GM23338 (cell line): ENCODE measurements at regions not wholly inside any gene's neighbourhood (a gene's known extent, or its start where the extent isn't known, plus 50 kb on each side); places are given as distances from the start of the nearest gene placed in this dataset.

ENCODE experiments used
- ATAC-seq: fragments of 200-7000 bp; cut with Tn5 transposase; 3 replicates; pipeline ENCODE4 v1.9.1; 2020
- DNase-seq: peaks from one replicate; pipeline ENCODE4 v3.0.0-alpha.2; 2015; ENCODE audit warnings: low spot score
- H2AFZ ChIP-seq: fragments of 200-600 bp; sonication (generic); 2 replicates; pipeline ENCODE4 v1.8.0; 2016; ENCODE audit warnings: antibody characterized with exemption, mild to moderate bottlenecking, moderate library complexity
- H3F3A ChIP-seq: fragments of 200-600 bp; sonication (generic); replicated peaks from 2 replicates; pipeline ENCODE4 v1.8.0; 2017; ENCODE audit warnings: antibody characterized with exemption, mixed run types, low read depth
- H3K27ac ChIP-seq: fragments of 200-600 bp; sonication (generic); 2 replicates; pipeline ENCODE4 v1.6.1; 2016; ENCODE audit warnings: low read depth
- H3K27me3 ChIP-seq: fragments of 200-600 bp; sonication (generic); 2 replicates; pipeline ENCODE4 v1.8.0; 2016; ENCODE audit warnings: mild to moderate bottlenecking, mixed run types, moderate library complexity; ENCODE audit not compliant: insufficient read depth
- H3K36me3 ChIP-seq: fragments of 200-600 bp; sonication (generic); 2 replicates; pipeline ENCODE4 v1.8.0; 2016; ENCODE audit warnings: mild to moderate bottlenecking; ENCODE audit not compliant: insufficient read depth
- H3K4me1 ChIP-seq: fragments of 200-600 bp; sonication (generic); 2 replicates; pipeline ENCODE4 v1.8.0; 2016; ENCODE audit warnings: mild to moderate bottlenecking, moderate library complexity; ENCODE audit not compliant: insufficient read depth
- H3K4me2 ChIP-seq: fragments of 200-600 bp; sonication (generic); 2 replicates; pipeline ENCODE4 v1.7.1; 2017; ENCODE audit warnings: mixed run types
- H3K4me3 ChIP-seq: fragments of 200-600 bp; sonication (generic); 2 replicates; pipeline ENCODE4 v1.6.1; 2016; ENCODE audit warnings: mixed run types
- H3K79me2 ChIP-seq: fragments of 200-600 bp; sonication (generic); replicated peaks from 2 replicates; pipeline ENCODE4 v1.8.0; 2017; ENCODE audit warnings: mild to moderate bottlenecking; ENCODE audit not compliant: insufficient read depth
- H3K9me2 ChIP-seq: fragments of 200-600 bp; sonication (generic); 2 replicates; pipeline ENCODE4 v1.8.0; 2017; ENCODE audit not compliant: insufficient read depth
- H4K20me1 ChIP-seq: fragments of 200-600 bp; sonication (generic); replicated peaks from 2 replicates; pipeline ENCODE4 v1.8.0; 2017; ENCODE audit warnings: mild to moderate bottlenecking; ENCODE audit not compliant: insufficient read depth
- H3K27ac Mint-ChIP-seq: 2 replicates; pipeline ENCODE4 v1.8.0; 2020; ENCODE audit warnings: inconsistent platforms, mild to moderate bottlenecking, moderate library complexity, mixed read lengths
- H3K27me3 Mint-ChIP-seq: 3 replicates; pipeline ENCODE4 v1.8.0; 2022; ENCODE audit warnings: low read depth, mild to moderate bottlenecking, moderate library complexity, mixed read lengths, inconsistent platforms; ENCODE audit not compliant: insufficient read depth, poor library complexity
- H3K36me3 Mint-ChIP-seq: 3 replicates; pipeline ENCODE4 v1.8.0; 2021; ENCODE audit warnings: low read depth, mild to moderate bottlenecking, inconsistent platforms, moderate library complexity, mixed read lengths
- H3K4me1 Mint-ChIP-seq: 3 replicates; pipeline ENCODE4 v1.8.0; 2020; ENCODE audit warnings: mild to moderate bottlenecking, inconsistent platforms, mixed read lengths
- H3K4me3 Mint-ChIP-seq: 3 replicates; pipeline ENCODE4 v1.8.0; 2021; ENCODE audit warnings: moderate library complexity, mild to moderate bottlenecking, inconsistent platforms, mixed read lengths
- H3K9me3 Mint-ChIP-seq: 3 replicates; pipeline ENCODE4 v1.8.0; 2020; ENCODE audit warnings: moderate library complexity, mild to moderate bottlenecking, inconsistent platforms, mixed read lengths
- EZH2 ChIP-seq: fragments of 200-600 bp; sonication (generic); IDR thresholded peaks from one replicate; pipeline ENCODE4 v1.8.0; 2017; ENCODE audit warnings: antibody characterized with exemption, mild to moderate bottlenecking, low read depth; ENCODE audit not compliant: unreplicated experiment
- JUNB ChIP-seq: IDR thresholded peaks from one replicate; pipeline ENCODE4 v1.6.1; 2016; ENCODE audit warnings: antibody characterized with exemption; ENCODE audit not compliant: unreplicated experiment
- STAT1 ChIP-seq: IDR thresholded peaks from one replicate; pipeline ENCODE4 v1.6.1; 2016; ENCODE audit warnings: antibody characterized with exemption; ENCODE audit not compliant: unreplicated experiment
- ZNF114 ChIP-seq: fragments of 250-450 bp; sonication (Bioruptor Pico); IDR thresholded peaks from 2 replicates; pipeline ENCODE4 v1.5.0; 2020; ENCODE audit warnings: mild to moderate bottlenecking, moderate library complexity
- ZNF331 ChIP-seq: fragments of 250-450 bp; sonication (Bioruptor Pico); IDR thresholded peaks from 2 replicates; pipeline ENCODE4 v1.5.0; 2020; ENCODE audit warnings: low read depth, mild to moderate bottlenecking, moderate library complexity
- ZNF462 ChIP-seq: fragments of 250-450 bp; sonication (Bioruptor Pico); IDR thresholded peaks from 2 replicates; pipeline ENCODE4 v1.5.0; 2020; ENCODE audit warnings: mild to moderate bottlenecking, moderate library complexity
- TF ChIP-seq, protein P1 (sequence below): IDR thresholded peaks from one replicate; pipeline ENCODE4 v1.6.1; 2018; ENCODE audit warnings: antibody characterized with exemption; ENCODE audit not compliant: unreplicated experiment

DNA sequence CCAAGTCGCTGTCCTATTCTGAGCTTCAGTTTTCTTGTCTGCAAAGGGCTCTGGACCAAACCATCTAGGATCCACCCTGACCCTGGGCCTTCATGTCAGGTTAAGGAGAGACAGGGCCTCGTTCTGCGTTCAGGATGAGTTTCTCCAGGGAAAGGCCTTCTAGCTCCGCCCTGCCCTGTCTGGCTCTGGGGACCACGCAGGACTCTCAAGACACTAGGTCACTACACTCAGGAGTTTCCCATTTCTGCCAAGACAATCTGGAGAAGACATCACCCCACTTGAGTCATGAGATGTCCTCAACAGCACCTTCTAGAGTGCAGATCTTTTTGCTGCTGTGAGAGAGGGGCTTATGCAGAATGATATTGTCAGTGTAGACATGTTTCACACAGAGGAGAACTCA, 53.2 kb upstream of the KCNMB1 start (continued):
- TF ChIP-seq ZNF462 (CRISPR knock-in tag) = no peak
- TF ChIP-seq ZNF331 = no peak
- TF ChIP-seq JUNB = no peak
- no peak for TF ChIP-seq STAT1
- TF ChIP-seq, protein P1, sequence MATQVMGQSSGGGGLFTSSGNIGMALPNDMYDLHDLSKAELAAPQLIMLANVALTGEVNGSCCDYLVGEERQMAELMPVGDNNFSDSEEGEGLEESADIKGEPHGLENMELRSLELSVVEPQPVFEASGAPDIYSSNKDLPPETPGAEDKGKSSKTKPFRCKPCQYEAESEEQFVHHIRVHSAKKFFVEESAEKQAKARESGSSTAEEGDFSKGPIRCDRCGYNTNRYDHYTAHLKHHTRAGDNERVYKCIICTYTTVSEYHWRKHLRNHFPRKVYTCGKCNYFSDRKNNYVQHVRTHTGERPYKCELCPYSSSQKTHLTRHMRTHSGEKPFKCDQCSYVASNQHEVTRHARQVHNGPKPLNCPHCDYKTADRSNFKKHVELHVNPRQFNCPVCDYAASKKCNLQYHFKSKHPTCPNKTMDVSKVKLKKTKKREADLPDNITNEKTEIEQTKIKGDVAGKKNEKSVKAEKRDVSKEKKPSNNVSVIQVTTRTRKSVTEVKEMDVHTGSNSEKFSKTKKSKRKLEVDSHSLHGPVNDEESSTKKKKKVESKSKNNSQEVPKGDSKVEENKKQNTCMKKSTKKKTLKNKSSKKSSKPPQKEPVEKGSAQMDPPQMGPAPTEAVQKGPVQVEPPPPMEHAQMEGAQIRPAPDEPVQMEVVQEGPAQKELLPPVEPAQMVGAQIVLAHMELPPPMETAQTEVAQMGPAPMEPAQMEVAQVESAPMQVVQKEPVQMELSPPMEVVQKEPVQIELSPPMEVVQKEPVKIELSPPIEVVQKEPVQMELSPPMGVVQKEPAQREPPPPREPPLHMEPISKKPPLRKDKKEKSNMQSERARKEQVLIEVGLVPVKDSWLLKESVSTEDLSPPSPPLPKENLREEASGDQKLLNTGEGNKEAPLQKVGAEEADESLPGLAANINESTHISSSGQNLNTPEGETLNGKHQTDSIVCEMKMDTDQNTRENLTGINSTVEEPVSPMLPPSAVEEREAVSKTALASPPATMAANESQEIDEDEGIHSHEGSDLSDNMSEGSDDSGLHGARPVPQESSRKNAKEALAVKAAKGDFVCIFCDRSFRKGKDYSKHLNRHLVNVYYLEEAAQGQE = no peak
- TF ChIP-seq ZNF114 (CRISPR knock-in tag) = no peak
- TF ChIP-seq EZH2 = no peak

DNA sequence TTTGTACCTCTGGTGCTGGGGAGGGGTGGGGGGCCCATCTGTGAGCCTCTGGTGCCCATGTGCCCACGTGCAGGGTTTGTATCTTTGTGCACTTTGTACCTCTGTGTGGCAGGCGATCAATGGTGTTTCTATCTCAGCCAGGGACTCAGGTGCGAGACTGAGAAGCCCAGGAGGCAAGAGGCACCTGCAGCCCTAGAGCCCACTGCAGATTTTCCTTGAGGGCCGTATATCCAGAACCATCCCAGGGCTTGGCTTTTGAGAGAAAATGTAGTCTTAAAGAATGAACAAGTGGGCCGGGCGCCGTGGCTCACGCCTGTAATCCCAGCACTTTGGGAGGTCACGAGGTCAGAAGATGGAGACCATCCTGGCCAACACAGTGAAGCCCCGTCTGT, 52.2 kb upstream of the KCNMB1 start:
- ATAC-seq (no peak), DNase-seq (no peak)
- Mint-ChIP-seq H3K4me1 (peaks cover 27% of the 10 kb centered on the region), H3K27ac (no peak overlapping the region), H3K36me3 (no peaks in the 10 kb centered on the region; the same call in 2 of the 3 replicates), H3K27me3 (peaks cover 6% of the 10 kb centered on the region), H3K9me3 (no peaks in the 10 kb centered on the region), H3K4me3 (no peak overlapping the region)
- no peaks in the 10 kb centered on the region for H4K20me1 ChIP-seq
- no peak overlapping the region for H3K4me2 ChIP-seq
- no peaks in the 10 kb centered on the region for H3K9me2 ChIP-seq
- H3K36me3 ChIP-seq = no peaks in the 10 kb centered on the region
- H3K79me2 ChIP-seq = no peaks in the 10 kb centered on the region
- H3K27me3 ChIP-seq = no peaks in the 10 kb centered on the region
- H3K4me3 ChIP-seq = no peak overlapping the region
- H2AFZ ChIP-seq = no peak overlapping the region
- H3K4me1 ChIP-seq = peaks cover 7% of the 10 kb centered on the region; the same call in 1 of the 2 replicates
- H3F3A ChIP-seq = no peaks in the 10 kb centered on the region
- H3K27ac ChIP-seq = no peak overlapping the region
- TF ChIP-seq STAT1 (no peak), ZNF462 (CRISPR knock-in tag) (no peak)
